Uterus (tissue), 2 donors: ENCODE measurements at regions not wholly inside any gene's neighbourhood (a gene's known extent, or its start where the extent isn't known, plus 50 kb on each side); places are given as distances from the start of the nearest gene placed in this dataset.
"Not testable (repeated sequence)": the region's sequence is repeated elsewhere in the genome, so short reads cannot be mapped to it uniquely, and the experiment has no call there.

Experiments used
- POLR2A ChIP-seq, 2 donors: fragments of 450-650 bp; IDR thresholded peaks; one replicate each; pipeline ENCODE4 v1.6.1; 2016; ENCODE audit warnings: antibody characterized with exemption in 2 of 2, mild to moderate bottlenecking in 1 of 2, moderate library complexity in 1 of 2
- TF ChIP-seq, protein P1 (sequence below), 4 experiments: fragments of 200-600 bp in 2 of 4; fragments of 450-650 bp in 2 of 4; sonication (generic) in 2 of 4; IDR thresholded peaks; one replicate each; pipeline ENCODE4 v1.5.1; 2016 to 2019; ENCODE audit warnings: antibody characterized with exemption in 4 of 4, mild to moderate bottlenecking in 2 of 4, moderate library complexity in 1 of 4

- TF ChIP-seq, protein P1, sequence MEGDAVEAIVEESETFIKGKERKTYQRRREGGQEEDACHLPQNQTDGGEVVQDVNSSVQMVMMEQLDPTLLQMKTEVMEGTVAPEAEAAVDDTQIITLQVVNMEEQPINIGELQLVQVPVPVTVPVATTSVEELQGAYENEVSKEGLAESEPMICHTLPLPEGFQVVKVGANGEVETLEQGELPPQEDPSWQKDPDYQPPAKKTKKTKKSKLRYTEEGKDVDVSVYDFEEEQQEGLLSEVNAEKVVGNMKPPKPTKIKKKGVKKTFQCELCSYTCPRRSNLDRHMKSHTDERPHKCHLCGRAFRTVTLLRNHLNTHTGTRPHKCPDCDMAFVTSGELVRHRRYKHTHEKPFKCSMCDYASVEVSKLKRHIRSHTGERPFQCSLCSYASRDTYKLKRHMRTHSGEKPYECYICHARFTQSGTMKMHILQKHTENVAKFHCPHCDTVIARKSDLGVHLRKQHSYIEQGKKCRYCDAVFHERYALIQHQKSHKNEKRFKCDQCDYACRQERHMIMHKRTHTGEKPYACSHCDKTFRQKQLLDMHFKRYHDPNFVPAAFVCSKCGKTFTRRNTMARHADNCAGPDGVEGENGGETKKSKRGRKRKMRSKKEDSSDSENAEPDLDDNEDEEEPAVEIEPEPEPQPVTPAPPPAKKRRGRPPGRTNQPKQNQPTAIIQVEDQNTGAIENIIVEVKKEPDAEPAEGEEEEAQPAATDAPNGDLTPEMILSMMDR (IDR thresholded peaks at IDR 0.05), result not testable (repeated sequence)
- not testable (repeated sequence) for TF ChIP-seq POLR2A (IDR thresholded peaks at IDR 0.05)
Observed at GRCh38 chr22:23416169-23416690, 163.9 kb downstream of the IGLL1 start.
